Activated naive CD4-positive, alpha-beta T cell treated with anti-CD3 and anti-CD28 coated beads, Interleukin-2, amount 10 ng/mL, durations not matched to agents 7 days and 5 days (primary cell): ENCODE measurements at regions not wholly inside any gene's neighbourhood (a gene's known extent, or its start where the extent isn't known, plus 50 kb on each side); places are given as distances from the start of the nearest gene placed in this dataset.

Experiments used
- CTCF ChIA-PET: fragments of 350-600 bp; sonication (Branson Sonifier 250); formaldehyde crosslinking; loops from one replicate; lab custom pipeline; 2021; ENCODE audit warnings: antibody characterized with exemption; lab: Charles Lee
- DNase-seq: peaks from one replicate; pipeline ENCODE4 v3.0.0-alpha.2; 2020
- H3K27ac Mint-ChIP-seq: one replicate; pipeline ENCODE4 v1.8.0; 2021; ENCODE audit warnings: mild to moderate bottlenecking, moderate library complexity, mixed read lengths
- H3K27me3 Mint-ChIP-seq: one replicate; pipeline ENCODE4 v1.8.0; 2021; ENCODE audit warnings: mild to moderate bottlenecking, mixed read lengths
- H3K36me3 Mint-ChIP-seq: one replicate; pipeline ENCODE4 v1.8.0; 2021; ENCODE audit warnings: mixed read lengths
- H3K4me1 Mint-ChIP-seq: one replicate; pipeline ENCODE4 v1.8.0; 2021; ENCODE audit warnings: mixed read lengths
- H3K4me3 Mint-ChIP-seq: one replicate; pipeline ENCODE4 v1.8.0; 2021; ENCODE audit warnings: mild to moderate bottlenecking, moderate library complexity, mixed read lengths
- H3K9me3 Mint-ChIP-seq: one replicate; pipeline ENCODE4 v1.8.0; 2021; ENCODE audit warnings: mixed read lengths

DNA sequence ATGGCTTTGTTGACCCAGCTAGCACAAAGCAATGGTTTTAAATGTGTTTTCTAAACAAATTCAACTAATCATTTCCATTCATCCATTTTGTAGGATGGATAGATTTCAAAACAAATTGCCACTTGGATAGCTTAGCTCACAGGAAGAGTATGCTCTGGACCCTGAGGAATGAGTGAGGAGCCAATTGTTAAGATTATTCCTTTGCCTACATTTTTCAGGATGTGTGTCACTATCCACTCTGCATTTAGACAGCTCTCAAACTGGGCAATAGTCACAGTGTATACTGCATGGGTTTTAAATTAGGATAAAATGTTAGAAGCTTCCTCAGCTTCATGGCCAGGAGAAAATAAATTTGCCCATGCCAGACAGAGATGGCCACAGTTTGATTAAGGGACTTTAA lies 605.6 kb upstream of the TEX47 start:
- Mint-ChIP-seq H3K4me1 (no peaks in the 10 kb centered on the region), H3K27me3 (no peaks in the 10 kb centered on the region), H3K27ac (no peak overlapping the region), H3K36me3 (no peaks in the 10 kb centered on the region), H3K4me3 (no peak overlapping the region), H3K9me3 (peaks cover 3% of the 10 kb centered on the region)
- no peak for DNase-seq
- CTCF ChIA-PET, result no interaction called here

DNA sequence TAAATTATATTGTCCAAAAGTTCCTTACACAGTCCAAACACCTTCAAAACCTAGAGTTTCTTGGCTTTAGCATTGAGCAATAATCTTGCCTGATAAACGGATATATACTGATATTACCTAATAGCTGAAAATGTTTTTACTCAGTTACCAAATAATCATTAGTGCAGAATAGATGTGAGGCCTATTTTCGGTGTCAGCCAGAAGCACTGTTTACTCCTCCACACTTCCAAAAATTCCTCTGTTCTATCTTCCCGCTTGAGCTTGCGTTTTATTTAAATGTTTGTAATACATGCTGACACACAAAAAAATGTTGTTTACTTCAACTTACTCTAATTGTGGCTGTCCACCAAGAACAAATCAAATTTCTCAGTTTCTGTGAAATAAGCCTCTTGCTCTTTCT lies 606.2 kb upstream of the TEX47 start:
- peaks cover 3% of the 10 kb centered on the region for H3K9me3 Mint-ChIP-seq
- CTCF ChIA-PET, result no interaction called here
- H3K4me1 Mint-ChIP-seq, result no peaks in the 10 kb centered on the region
- no peak for DNase-seq
- no peaks in the 10 kb centered on the region for H3K36me3 Mint-ChIP-seq
- no peak overlapping the region for H3K4me3 Mint-ChIP-seq
- H3K27ac Mint-ChIP-seq, result no peak overlapping the region
- H3K27me3 Mint-ChIP-seq, result no peaks in the 10 kb centered on the region

DNA sequence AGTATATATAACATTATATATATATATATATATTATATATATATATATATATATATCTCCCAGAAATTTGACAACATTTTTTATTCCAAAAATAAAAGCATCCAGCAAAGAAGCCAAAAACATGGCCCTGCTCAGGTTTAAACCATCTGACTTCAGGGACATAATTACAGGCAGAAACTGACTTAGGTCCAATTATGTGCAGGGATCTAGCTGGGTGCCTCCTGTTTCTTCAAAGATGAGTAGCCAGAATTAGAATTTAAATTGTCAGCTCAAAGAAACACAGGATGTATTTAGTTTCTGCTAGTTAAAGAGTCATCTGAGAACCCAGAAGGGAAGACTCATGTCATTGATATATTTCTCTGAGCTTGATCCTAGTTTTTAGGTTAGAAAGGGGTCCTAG lies 656.4 kb upstream of the TEX47 start:
- no peak overlapping the region for H3K4me3 Mint-ChIP-seq
- no peaks in the 10 kb centered on the region for H3K36me3 Mint-ChIP-seq
- H3K27me3 Mint-ChIP-seq, result no peaks in the 10 kb centered on the region
- no peak for DNase-seq
- CTCF ChIA-PET, result no interaction called here
- H3K4me1 Mint-ChIP-seq, result no peaks in the 10 kb centered on the region
- no peak overlapping the region for H3K27ac Mint-ChIP-seq
- H3K9me3 Mint-ChIP-seq, result peaks cover 2% of the 10 kb centered on the region

DNA sequence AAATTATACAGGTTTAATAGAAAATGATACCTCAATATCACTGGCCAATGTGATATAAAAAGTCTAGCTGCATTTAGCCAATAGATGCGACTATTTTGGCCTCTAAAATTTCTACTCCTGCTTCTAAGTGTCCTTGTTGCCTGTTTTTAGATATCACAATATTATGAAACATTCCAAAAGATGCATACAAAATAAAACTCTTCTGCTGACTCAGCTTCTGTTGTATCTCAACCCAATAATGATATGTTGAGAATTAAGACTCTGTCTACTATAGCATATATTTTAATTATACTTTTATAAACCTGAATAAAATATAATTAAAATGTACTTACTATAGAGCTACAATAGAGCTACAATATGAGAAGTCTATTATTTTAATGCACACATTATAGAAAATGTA lies 661.0 kb upstream of the TEX47 start:
- H3K27ac Mint-ChIP-seq, result no peak overlapping the region
- DNase-seq, result no peak
- no peaks in the 10 kb centered on the region for H3K36me3 Mint-ChIP-seq
- H3K9me3 Mint-ChIP-seq, result no peaks in the 10 kb centered on the region
- H3K27me3 Mint-ChIP-seq, result no peaks in the 10 kb centered on the region
- H3K4me1 Mint-ChIP-seq, result no peaks in the 10 kb centered on the region
- CTCF ChIA-PET, result no interaction called here
- no peak overlapping the region for H3K4me3 Mint-ChIP-seq

DNA sequence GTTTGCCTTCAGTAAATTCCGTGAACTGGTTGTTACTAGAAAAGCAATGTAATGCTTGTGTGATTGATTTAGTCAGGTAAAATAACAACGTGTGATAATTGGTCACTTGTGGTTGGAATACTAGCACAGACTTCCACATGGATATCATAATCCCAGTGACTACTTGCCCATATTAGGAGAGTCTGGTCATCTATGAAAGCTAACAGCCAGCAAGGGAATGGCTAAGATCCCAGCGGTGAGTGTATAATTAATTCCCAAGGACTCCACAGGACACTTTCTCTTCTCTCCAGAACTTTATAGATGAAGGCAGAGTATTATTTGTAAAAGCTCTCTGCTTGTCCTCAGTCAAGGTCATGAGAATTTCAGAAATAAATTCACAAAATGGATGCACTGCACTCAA lies 662.6 kb upstream of the TEX47 start:
- Mint-ChIP-seq H3K4me1 (no peaks in the 10 kb centered on the region), H3K4me3 (no peak overlapping the region), H3K27me3 (no peaks in the 10 kb centered on the region), H3K9me3 (no peaks in the 10 kb centered on the region), H3K27ac (no peak overlapping the region), H3K36me3 (no peaks in the 10 kb centered on the region)
- CTCF ChIA-PET, result interaction anchor here (0.9 kb wide), 1 partner anchor 165 kb away, joined by 3 read pairs; no protein-coding TSS in a partner anchor
- DNase-seq, result no peak

DNA sequence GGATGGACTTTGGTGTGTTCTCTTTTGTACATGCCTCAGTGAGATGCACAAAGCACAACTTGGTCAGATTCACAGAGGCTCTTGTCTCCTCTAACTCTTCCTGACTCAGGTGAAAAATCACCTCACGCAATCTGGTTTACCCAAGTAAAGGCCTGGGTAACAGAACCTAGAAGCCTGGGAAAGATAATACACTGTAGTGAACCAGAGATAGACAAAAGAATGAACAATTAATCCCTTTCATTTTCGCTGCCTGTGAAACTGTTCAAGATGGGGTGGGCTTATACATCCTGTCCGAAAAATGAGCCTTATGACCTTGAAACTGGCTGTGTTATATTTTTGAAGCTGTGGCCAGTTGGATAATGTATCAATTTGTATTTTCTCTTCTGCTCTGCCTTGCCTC lies 678.9 kb upstream of the TEX47 start:
- H3K4me3 Mint-ChIP-seq, result no peak overlapping the region

DNA sequence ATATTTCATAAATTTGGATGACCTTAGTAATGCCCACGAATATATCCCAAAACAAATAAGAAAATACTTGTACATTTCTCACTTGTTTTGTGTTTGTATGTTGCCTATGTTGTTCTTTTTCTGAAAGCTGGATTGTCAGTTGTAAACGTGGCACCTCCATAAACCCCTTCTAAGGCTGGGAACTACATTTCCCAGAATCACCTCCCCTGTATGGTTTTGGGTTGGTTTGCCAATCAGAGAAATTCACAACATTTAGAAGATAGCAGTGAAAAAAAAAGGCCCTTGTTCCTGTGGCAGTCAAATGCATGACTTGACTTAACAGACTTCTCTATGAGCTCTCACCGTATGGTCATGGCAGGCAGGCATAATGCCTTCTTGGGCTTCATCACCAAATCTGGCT lies 676.3 kb upstream of the STEAP1 start:
- CTCF ChIA-PET, result no interaction called here
- no peak for DNase-seq
- Mint-ChIP-seq H3K36me3 (no peaks in the 10 kb centered on the region), H3K9me3 (no peaks in the 10 kb centered on the region), H3K4me3 (no peak overlapping the region), H3K27ac (no peak overlapping the region), H3K4me1 (peaks cover 2% of the 10 kb centered on the region), H3K27me3 (no peaks in the 10 kb centered on the region)

More for the DNA sequence above, 678.9 kb upstream of the TEX47 start:
- Mint-ChIP-seq H3K27ac (no peak overlapping the region), H3K4me1 (peaks cover 2% of the 10 kb centered on the region), H3K27me3 (no peaks in the 10 kb centered on the region), H3K9me3 (peaks cover 2% of the 10 kb centered on the region), H3K36me3 (no peaks in the 10 kb centered on the region)
- CTCF ChIA-PET, result no interaction called here
- DNase-seq, result no peak

DNA sequence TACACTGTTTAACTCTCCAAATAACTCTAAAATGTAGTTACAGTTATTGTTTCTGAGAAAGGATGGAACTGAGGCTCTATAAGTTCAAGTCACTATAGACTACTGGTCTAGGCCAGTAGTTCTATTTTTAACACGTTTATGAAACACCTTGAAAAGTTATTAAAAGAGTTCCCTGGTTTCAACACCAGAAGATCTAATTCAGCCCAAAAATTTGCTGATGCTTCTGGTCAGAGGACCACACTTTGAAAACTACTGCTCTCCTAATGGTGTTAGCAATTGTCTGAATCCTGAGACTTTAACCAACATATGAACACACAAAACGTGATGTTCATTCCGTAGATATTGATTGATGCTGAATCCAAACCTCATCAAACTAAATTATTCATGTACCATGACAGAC lies 658.6 kb upstream of the STEAP1 start:
- CTCF ChIA-PET, result no interaction called here

DNA sequence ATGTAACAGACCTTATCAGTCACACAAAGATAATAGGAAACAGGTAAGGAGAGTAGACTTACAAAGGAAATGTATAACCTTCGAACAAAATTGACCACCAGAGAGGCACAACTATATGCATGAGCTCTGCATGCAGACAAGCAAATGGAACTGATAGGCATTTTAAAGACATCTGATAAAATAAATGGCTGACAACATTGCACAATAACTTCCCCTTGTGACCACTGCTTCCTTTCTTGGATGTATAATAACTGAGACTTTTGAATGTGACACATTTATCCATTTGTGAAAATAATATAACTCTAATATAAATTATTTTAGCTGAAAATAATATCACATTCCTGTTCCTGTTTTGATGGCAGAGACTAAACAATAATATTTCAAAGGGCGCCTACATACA lies 654.2 kb upstream of the STEAP1 start:
- Mint-ChIP-seq H3K4me3 (no peak overlapping the region), H3K27me3 (no peaks in the 10 kb centered on the region), H3K36me3 (no peaks in the 10 kb centered on the region), H3K4me1 (no peaks in the 10 kb centered on the region), H3K27ac (no peak overlapping the region), H3K9me3 (no peaks in the 10 kb centered on the region)
- no peak for DNase-seq
- CTCF ChIA-PET, result no interaction called here

More for the DNA sequence above, 658.6 kb upstream of the STEAP1 start:
- no peak overlapping the region for H3K4me3 Mint-ChIP-seq
- no peaks in the 10 kb centered on the region for H3K27me3 Mint-ChIP-seq
- no peak overlapping the region for H3K27ac Mint-ChIP-seq
- no peaks in the 10 kb centered on the region for H3K4me1 Mint-ChIP-seq
- no peaks in the 10 kb centered on the region for H3K36me3 Mint-ChIP-seq
- H3K9me3 Mint-ChIP-seq, result no peaks in the 10 kb centered on the region
- DNase-seq, result no peak

DNA sequence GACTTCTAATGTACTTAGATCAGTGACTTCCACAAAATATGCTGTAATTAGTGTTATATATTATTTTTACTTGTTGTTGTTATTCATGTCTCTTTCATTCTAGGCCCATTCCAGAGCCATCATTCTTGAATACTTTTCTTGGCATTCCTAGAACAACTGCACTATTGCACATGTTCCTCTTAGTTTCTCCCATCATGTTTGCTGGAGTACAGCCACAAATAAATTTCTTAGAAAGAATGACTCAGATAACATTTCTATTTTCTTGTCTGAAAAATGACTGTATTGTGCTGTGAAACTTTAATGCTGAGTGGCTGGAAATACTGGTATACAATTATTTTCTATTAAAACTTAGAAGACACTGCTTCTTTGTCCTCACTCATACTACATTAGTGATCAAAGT lies 651.0 kb upstream of the STEAP1 start:
- Mint-ChIP-seq H3K4me3 (no peak overlapping the region), H3K27ac (no peak overlapping the region), H3K9me3 (no peaks in the 10 kb centered on the region), H3K36me3 (no peaks in the 10 kb centered on the region), H3K27me3 (no peaks in the 10 kb centered on the region), H3K4me1 (no peaks in the 10 kb centered on the region)
- CTCF ChIA-PET, result no interaction called here
- DNase-seq, result no peak

DNA sequence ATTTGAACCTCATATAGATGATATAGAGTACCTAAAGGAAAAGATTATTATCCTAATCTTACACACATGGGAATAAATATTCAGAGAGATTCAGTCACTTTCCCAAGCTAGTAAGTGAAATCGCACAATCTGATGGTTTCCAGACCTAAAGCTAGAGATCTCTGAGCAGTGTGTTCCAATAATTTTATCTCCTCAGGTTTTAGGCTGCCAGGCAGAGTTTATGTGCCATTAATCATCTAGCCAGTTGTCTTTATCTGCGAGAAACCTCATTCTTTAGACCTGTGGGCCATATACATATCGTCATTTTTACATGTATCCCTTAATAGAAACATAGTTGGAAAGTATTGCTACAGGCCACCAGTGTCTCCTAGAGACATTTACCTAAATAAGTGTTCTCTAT lies 647.2 kb upstream of the STEAP1 start:
- Mint-ChIP-seq H3K36me3 (no peaks in the 10 kb centered on the region), H3K27me3 (no peaks in the 10 kb centered on the region), H3K4me3 (no peak overlapping the region), H3K27ac (no peak overlapping the region), H3K9me3 (no peaks in the 10 kb centered on the region), H3K4me1 (no peaks in the 10 kb centered on the region)
- no peak for DNase-seq
- CTCF ChIA-PET, result no interaction called here

DNA sequence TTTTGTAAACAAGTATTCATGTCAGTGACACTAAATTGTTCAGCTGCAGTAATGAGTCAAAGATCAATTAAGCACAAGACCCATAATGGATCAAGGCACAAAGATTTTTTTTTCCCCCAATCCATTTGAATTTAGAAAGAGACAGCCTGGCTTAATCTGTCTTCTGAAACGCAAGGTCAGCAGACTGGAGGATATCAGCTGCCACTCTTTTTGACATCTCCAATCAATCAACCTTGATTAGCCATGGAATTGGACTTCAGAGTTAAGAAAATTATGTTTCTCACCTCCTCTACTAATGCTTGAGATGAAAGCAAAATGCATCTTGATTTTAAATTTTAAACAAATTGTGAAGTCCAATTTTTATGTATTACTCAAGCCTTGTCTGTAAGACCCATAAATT lies 642.4 kb upstream of the STEAP1 start:
- H3K27me3 Mint-ChIP-seq, result no peaks in the 10 kb centered on the region
- H3K9me3 Mint-ChIP-seq, result no peaks in the 10 kb centered on the region
- no peak overlapping the region for H3K4me3 Mint-ChIP-seq
- CTCF ChIA-PET, result no interaction called here
- no peak for DNase-seq
- no peaks in the 10 kb centered on the region for H3K4me1 Mint-ChIP-seq
- H3K36me3 Mint-ChIP-seq, result no peaks in the 10 kb centered on the region
- H3K27ac Mint-ChIP-seq, result no peak overlapping the region

DNA sequence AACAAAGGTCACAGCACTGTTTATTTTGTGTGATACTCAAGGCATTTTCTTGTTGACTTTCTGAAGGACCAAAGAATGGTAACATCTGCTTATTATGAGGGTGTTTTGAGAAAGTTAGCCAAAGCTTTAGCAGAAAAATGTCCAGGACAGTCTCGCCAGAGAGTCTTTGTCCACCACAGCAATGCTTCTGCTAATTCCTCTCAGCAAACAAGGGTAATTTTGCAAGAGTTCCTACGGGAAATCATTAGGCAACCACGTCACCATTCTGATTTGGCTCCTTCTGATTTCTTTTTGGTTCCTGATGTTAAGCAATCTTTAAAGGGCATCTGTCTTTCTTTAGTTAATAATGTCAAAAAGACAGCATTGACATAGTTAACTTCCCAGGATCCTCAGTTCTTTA lies 639.3 kb upstream of the STEAP1 start:
- Mint-ChIP-seq H3K4me3 (no peak overlapping the region), H3K36me3 (no peaks in the 10 kb centered on the region), H3K27me3 (no peaks in the 10 kb centered on the region), H3K4me1 (no peaks in the 10 kb centered on the region), H3K27ac (no peak overlapping the region), H3K9me3 (no peaks in the 10 kb centered on the region)
- CTCF ChIA-PET, result no interaction called here
- DNase-seq, result no peak

DNA sequence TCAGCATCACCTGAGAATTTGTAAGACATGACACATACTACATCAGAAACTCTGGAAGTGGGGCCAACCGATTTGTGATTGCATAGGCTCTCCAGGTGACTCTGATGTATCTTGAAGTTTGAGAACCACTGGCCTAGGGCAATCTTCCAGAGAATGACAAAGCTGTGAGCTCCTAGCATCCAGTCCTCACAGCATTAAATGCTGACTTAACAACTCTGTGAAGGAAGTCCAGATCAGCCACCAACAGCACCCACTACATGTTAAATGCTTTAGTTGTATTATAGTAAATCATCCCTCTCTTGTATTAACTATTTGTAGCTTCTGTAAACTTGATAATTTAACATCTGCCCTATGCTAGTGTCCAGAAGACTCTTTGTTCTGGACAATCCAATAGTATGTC lies 636.5 kb upstream of the STEAP1 start:
- H3K27me3 Mint-ChIP-seq, result no peaks in the 10 kb centered on the region
- H3K9me3 Mint-ChIP-seq, result no peaks in the 10 kb centered on the region
- DNase-seq, result no peak
- CTCF ChIA-PET, result no interaction called here
- H3K36me3 Mint-ChIP-seq, result no peaks in the 10 kb centered on the region
- no peak overlapping the region for H3K4me3 Mint-ChIP-seq
- H3K27ac Mint-ChIP-seq, result no peak overlapping the region
- no peaks in the 10 kb centered on the region for H3K4me1 Mint-ChIP-seq

DNA sequence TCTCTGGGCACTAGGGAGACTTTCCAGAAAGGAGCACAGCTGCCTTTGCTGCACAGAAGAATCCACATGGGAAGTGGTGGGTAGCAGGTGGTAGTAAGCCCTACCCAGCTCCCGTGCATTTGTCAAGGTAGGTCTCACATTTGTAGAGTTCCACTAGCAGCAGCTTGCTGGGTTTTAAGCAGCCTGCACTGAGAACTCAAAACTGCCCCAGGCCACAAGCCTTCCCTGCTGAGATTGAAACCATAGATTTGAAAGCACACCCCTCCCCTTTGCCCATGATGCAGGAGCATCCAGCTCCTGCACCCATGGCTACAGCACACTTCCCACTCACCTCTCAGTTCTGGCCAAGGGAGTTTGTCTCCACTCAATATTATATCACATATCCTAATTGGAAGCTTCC lies 604.5 kb upstream of the STEAP1 start:
- H3K4me1 Mint-ChIP-seq, result no peaks in the 10 kb centered on the region
- no peak overlapping the region for H3K27ac Mint-ChIP-seq
- no peaks in the 10 kb centered on the region for H3K36me3 Mint-ChIP-seq
- no peaks in the 10 kb centered on the region for H3K27me3 Mint-ChIP-seq
- H3K9me3 Mint-ChIP-seq, result peaks cover 3% of the 10 kb centered on the region
- no peak for DNase-seq
- CTCF ChIA-PET, result no interaction called here
- no peak overlapping the region for H3K4me3 Mint-ChIP-seq

DNA sequence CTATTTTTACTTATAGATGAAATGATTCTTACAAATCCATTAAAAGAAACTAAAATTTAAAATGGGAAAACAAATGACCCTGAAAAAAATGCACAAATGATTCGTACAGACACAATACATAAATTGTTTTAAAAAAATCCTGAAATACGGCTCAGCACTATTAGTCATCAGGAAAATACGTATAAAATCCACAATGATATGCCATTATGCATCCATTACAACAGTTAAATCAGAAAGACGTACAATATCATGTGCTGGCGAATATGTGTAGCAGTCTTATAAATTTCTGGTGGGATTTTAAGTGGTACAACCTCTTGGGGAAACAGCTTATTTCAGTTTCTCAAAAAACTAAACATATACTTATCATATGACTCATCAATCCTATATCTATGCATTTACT lies 600.1 kb upstream of the STEAP1 start:
- Mint-ChIP-seq H3K4me1 (no peaks in the 10 kb centered on the region), H3K27ac (no peak overlapping the region), H3K27me3 (peaks cover 3% of the 10 kb centered on the region), H3K4me3 (no peak overlapping the region), H3K9me3 (no peaks in the 10 kb centered on the region), H3K36me3 (no peaks in the 10 kb centered on the region)
- CTCF ChIA-PET, result no interaction called here
- no peak for DNase-seq
